Gastrocnemius medialis (tissue), 4 donors: ENCODE measurements at regions not wholly inside any gene's neighbourhood (a gene's known extent, or its start where the extent isn't known, plus 50 kb on each side); places are given as distances from the start of the nearest gene placed in this dataset.

ENCODE experiments used
- CTCF ChIP-seq, 5 experiments: fragments of 450-650 bp in 3 of 5; fragments of 200-600 bp in 2 of 5; sonication (generic) in 2 of 5; IDR thresholded peaks in 4 of 5; conservative IDR thresholded peaks in 1 of 5; 1 replicate in 4 of 5; 2 replicates in 1 of 5; pipeline ENCODE4 v1.5.1; 2016 to 2019; ENCODE audit warnings: antibody characterized with exemption in 5 of 5, mild to moderate bottlenecking in 3 of 5, moderate library complexity in 3 of 5
- POLR2A ChIP-seq, 2 donors: fragments of 450-650 bp; IDR thresholded peaks; one replicate each; pipeline ENCODE4 v1.6.1; 2017; ENCODE audit warnings: antibody characterized with exemption in 2 of 2, mild to moderate bottlenecking in 2 of 2, moderate library complexity in 2 of 2

GRCh38 chr9:25891527-25891926 lies 213.3 kb upstream of the TUSC1 start:
- TF ChIP-seq CTCF (IDR thresholded peaks at IDR 0.05 in 4 of 5, conservative IDR thresholded peaks at IDR 0.05 in 1 of 5), result no peak
- TF ChIP-seq POLR2A (IDR thresholded peaks at IDR 0.05), result no peak
